Ishikawa (cell line): ENCODE measurements at regions not wholly inside any gene's neighbourhood (a gene's known extent, or its start where the extent isn't known, plus 50 kb on each side); places are given as distances from the start of the nearest gene placed in this dataset.

ENCODE experiments used
- CEBPB ChIP-seq: IDR thresholded peaks from 2 replicates; pipeline ENCODE4 v1.6.1; 2012
- CREB1 ChIP-seq: IDR thresholded peaks from 2 replicates; pipeline ENCODE4 v1.6.1; 2012; ENCODE audit warnings: low read depth
- EGR1 ChIP-seq: IDR thresholded peaks from 2 replicates; pipeline ENCODE4 v1.6.1; 2012
- EP300 ChIP-seq: IDR thresholded peaks from 2 replicates; pipeline ENCODE4 v1.6.1; 2012; ENCODE audit warnings: borderline replicate concordance
- FOXM1 ChIP-seq: IDR thresholded peaks from 2 replicates; pipeline ENCODE4 v1.6.1; 2012; ENCODE audit warnings: low read depth, borderline replicate concordance
- MAX ChIP-seq: IDR thresholded peaks from 2 replicates; pipeline ENCODE4 v1.6.1; 2012
- NFIC ChIP-seq: IDR thresholded peaks from 2 replicates; pipeline ENCODE4 v1.6.1; 2012
- RAD21 ChIP-seq: IDR thresholded peaks from 2 replicates; pipeline ENCODE4 v1.6.1; 2012; ENCODE audit warnings: low read depth
- REST ChIP-seq: IDR thresholded peaks from 2 replicates; pipeline ENCODE4 v1.6.1; 2012; ENCODE audit warnings: low read depth, mild to moderate bottlenecking
- TAF1 ChIP-seq: IDR thresholded peaks from 2 replicates; pipeline ENCODE4 v1.6.1; 2012; ENCODE audit warnings: low read depth, mild to moderate bottlenecking
- TCF12 ChIP-seq: IDR thresholded peaks from 2 replicates; pipeline ENCODE4 v1.6.1; 2012; ENCODE audit warnings: low read depth
- TEAD4 ChIP-seq: IDR thresholded peaks from 2 replicates; pipeline ENCODE4 v1.6.1; 2012
- USF1 ChIP-seq: IDR thresholded peaks from 2 replicates; pipeline ENCODE4 v1.6.1; 2012
- YY1 ChIP-seq: IDR thresholded peaks from 2 replicates; pipeline ENCODE4 v1.6.1; 2012; ENCODE audit warnings: low read depth
- ZBTB7A ChIP-seq: IDR thresholded peaks from 2 replicates; pipeline ENCODE4 v1.6.1; 2012; ENCODE audit warnings: low read depth

GRCh38 chr12:89983622-89984021, 275.0 kb upstream of the ATP2B1 start:
- TF ChIP-seq EGR1 (no peak), CEBPB (no peak), TAF1 (no peak), YY1 (no peak)

GRCh38 chr12:89980236-89980635, 271.6 kb upstream of the ATP2B1 start:
- TF ChIP-seq REST (no peak), EGR1 (no peak), CEBPB (no peak), NFIC (no peak)

GRCh38 chr12:89977405-89978085, 268.9 kb upstream of the ATP2B1 start:
- no peak for TF ChIP-seq YY1
- no peak for TF ChIP-seq TEAD4
- TF ChIP-seq CREB1, result no peak
- TF ChIP-seq CEBPB, result no peak
- TF ChIP-seq ZBTB7A, result no peak
- no peak for TF ChIP-seq REST
- no peak for TF ChIP-seq EGR1
- no peak for TF ChIP-seq RAD21
- TF ChIP-seq MAX, result no peak
- TF ChIP-seq TCF12, result no peak
- no peak for TF ChIP-seq EP300
- TF ChIP-seq TAF1, result no peak

GRCh38 chr12:89976866-89977265, 268.2 kb upstream of the ATP2B1 start:
- TF ChIP-seq NFIC (no peak), USF1 (no peak), CEBPB (no peak), EP300 (no peak), TCF12 (no peak), REST (no peak)

- TF ChIP-seq TCF12 (no peak), EP300 (no peak), USF1 (no peak), NFIC (no peak), YY1 (no peak), MAX (no peak), TAF1 (no peak), ZBTB7A (no peak), RAD21 (no peak), CREB1 (no peak), TEAD4 (no peak), FOXM1 (no peak), CEBPB (no peak), EGR1 (no peak)
Measured at GRCh38 chr12:89975574-89975973, 266.9 kb upstream of the ATP2B1 start.
